Suprapubic skin (tissue), 3 donors: ENCODE measurements at regions not wholly inside any gene's neighbourhood (a gene's known extent, or its start where the extent isn't known, plus 50 kb on each side); places are given as distances from the start of the nearest gene placed in this dataset.

Source experiments
- CTCF ChIP-seq, 2 donors: fragments of 200-600 bp in 1 of 2; fragments of 450-650 bp in 1 of 2; sonication (generic) in 1 of 2; IDR thresholded peaks; one replicate each; pipeline ENCODE4 v1.5.1; 2016 to 2019; ENCODE audit warnings: antibody characterized with exemption in 2 of 2, mild to moderate bottlenecking in 1 of 2, moderate library complexity in 1 of 2
- EP300 ChIP-seq: sonication (generic); formaldehyde crosslinking; IDR thresholded peaks from one replicate; pipeline ENCODE4 v1.6.1; 2017; ENCODE audit warnings: antibody characterized with exemption
- POLR2A ChIP-seq, 2 donors: fragments of 450-650 bp; IDR thresholded peaks; one replicate each; pipeline ENCODE4 v1.6.1; 2017; ENCODE audit warnings: antibody characterized with exemption in 2 of 2, mild to moderate bottlenecking in 2 of 2, moderate library complexity in 2 of 2

GRCh38 chr2:207216457-207216856, 50.7 kb upstream of the KLF7 start:
- TF ChIP-seq CTCF (IDR thresholded peaks at IDR 0.05) = no peak
- TF ChIP-seq EP300 = no peak
- TF ChIP-seq POLR2A (IDR thresholded peaks at IDR 0.05) = no peak
